Progenitor cell of endocrine pancreas (in vitro differentiated cells): ENCODE measurements at regions not wholly inside any gene's neighbourhood (a gene's known extent, or its start where the extent isn't known, plus 50 kb on each side); places are given as distances from the start of the nearest gene placed in this dataset.
"Not testable (repeated sequence)": the region's sequence is repeated elsewhere in the genome, so short reads cannot be mapped to it uniquely, and the experiment has no call there.

Experiments used
- DNase-seq: peaks from one replicate; pipeline ENCODE4 v3.0.0; 2021; ENCODE audit warnings: low spot score; ENCODE audit not compliant: unreplicated experiment
- H3K27ac Mint-ChIP-seq: 2 replicates; pipeline ENCODE4 v1.8.0; 2021; ENCODE audit warnings: mild to moderate bottlenecking, moderate library complexity, mixed read lengths
- H3K27me3 Mint-ChIP-seq: 2 replicates; pipeline ENCODE4 v1.8.0; 2021; ENCODE audit warnings: mixed read lengths
- H3K36me3 Mint-ChIP-seq: 2 replicates; pipeline ENCODE4 v1.8.0; 2022; ENCODE audit warnings: mixed read lengths; ENCODE audit not compliant: insufficient read depth
- H3K4me1 Mint-ChIP-seq: 2 replicates; pipeline ENCODE4 v1.8.0; 2021; ENCODE audit warnings: low read depth, mixed read lengths
- H3K4me3 Mint-ChIP-seq: 2 replicates; pipeline ENCODE4 v1.8.0; 2021; ENCODE audit warnings: low read depth, mild to moderate bottlenecking, moderate library complexity, mixed read lengths
- H3K9me3 Mint-ChIP-seq: 2 replicates; pipeline ENCODE4 v1.8.0; 2021; ENCODE audit warnings: low read depth, mixed read lengths
- CTCF ChIP-seq: fragments of 200-600 bp; sonication (generic); IDR thresholded peaks from one replicate; pipeline ENCODE4 v1.5.0; 2021; ENCODE audit warnings: antibody characterized with exemption, mild to moderate bottlenecking; ENCODE audit not compliant: unreplicated experiment

- H3K36me3 Mint-ChIP-seq, DNase-seq, H3K4me1 Mint-ChIP-seq, H3K27me3 Mint-ChIP-seq, H3K9me3 Mint-ChIP-seq, H3K27ac Mint-ChIP-seq, H3K4me3 Mint-ChIP-seq: not testable (repeated sequence)
Measured at GRCh38 chr13:52324831-52325230, 81.1 kb downstream of the THSD1 start.

GRCh38 chr13:52319876-52320275 lies 86.1 kb downstream of the THSD1 start:
- Mint-ChIP-seq H3K4me1 (no peaks in the 10 kb centered on the region), H3K27ac (no peak overlapping the region), H3K27me3 (peaks cover 7% of the 10 kb centered on the region), H3K4me3 (no peak overlapping the region), H3K9me3 (no peaks in the 10 kb centered on the region), H3K36me3 (no peaks in the 10 kb centered on the region)
- DNase-seq, result no peak
- no peak for TF ChIP-seq CTCF

- not testable (repeated sequence) for H3K4me1 Mint-ChIP-seq, DNase-seq, H3K36me3 Mint-ChIP-seq, H3K4me3 Mint-ChIP-seq, H3K27me3 Mint-ChIP-seq, H3K27ac Mint-ChIP-seq
- H3K9me3 Mint-ChIP-seq, result peaks cover 15% of the 10 kb centered on the region
Measured at GRCh38 chr13:52309833-52310232, 96.1 kb downstream of the THSD1 start.

GRCh38 chr13:52306336-52306735 lies 99.6 kb downstream of the THSD1 start:
- not testable (repeated sequence) for H3K4me1 Mint-ChIP-seq, DNase-seq, H3K4me3 Mint-ChIP-seq, H3K36me3 Mint-ChIP-seq, H3K27me3 Mint-ChIP-seq, H3K27ac Mint-ChIP-seq
- peaks cover 15% of the 10 kb centered on the region for H3K9me3 Mint-ChIP-seq

GRCh38 chr13:52303098-52303497 lies 102.9 kb downstream of the THSD1 start:
- not testable (repeated sequence) for H3K27ac Mint-ChIP-seq, H3K27me3 Mint-ChIP-seq, H3K9me3 Mint-ChIP-seq, H3K4me1 Mint-ChIP-seq, DNase-seq, H3K36me3 Mint-ChIP-seq, H3K4me3 Mint-ChIP-seq

GRCh38 chr13:52302688-52303087 lies 103.3 kb downstream of the THSD1 start:
- not testable (repeated sequence) for H3K27ac Mint-ChIP-seq, H3K36me3 Mint-ChIP-seq, H3K4me1 Mint-ChIP-seq, DNase-seq, H3K9me3 Mint-ChIP-seq, H3K4me3 Mint-ChIP-seq, H3K27me3 Mint-ChIP-seq

- not testable (repeated sequence) for H3K9me3 Mint-ChIP-seq, H3K27ac Mint-ChIP-seq, H3K4me3 Mint-ChIP-seq, H3K36me3 Mint-ChIP-seq, H3K4me1 Mint-ChIP-seq, DNase-seq, H3K27me3 Mint-ChIP-seq
Measured at GRCh38 chr13:52301810-52302400, 104.1 kb downstream of the THSD1 start.

GRCh38 chr13:52298079-52298661 lies 107.8 kb downstream of the THSD1 start:
- H3K27ac Mint-ChIP-seq, H3K36me3 Mint-ChIP-seq, H3K27me3 Mint-ChIP-seq, H3K9me3 Mint-ChIP-seq, DNase-seq, H3K4me3 Mint-ChIP-seq, H3K4me1 Mint-ChIP-seq: not testable (repeated sequence)

GRCh38 chr13:52288891-52289290 lies 117.1 kb downstream of the THSD1 start:
- H3K9me3 Mint-ChIP-seq, H3K36me3 Mint-ChIP-seq, H3K27ac Mint-ChIP-seq, H3K4me1 Mint-ChIP-seq, H3K4me3 Mint-ChIP-seq, DNase-seq, H3K27me3 Mint-ChIP-seq: not testable (repeated sequence)

GRCh38 chr13:52281387-52281786 lies 122.0 kb upstream of the NEK3 start:
- not testable (repeated sequence) for H3K4me3 Mint-ChIP-seq, H3K27me3 Mint-ChIP-seq, DNase-seq, H3K4me1 Mint-ChIP-seq, H3K36me3 Mint-ChIP-seq, H3K9me3 Mint-ChIP-seq, H3K27ac Mint-ChIP-seq

- H3K4me1 Mint-ChIP-seq, H3K27ac Mint-ChIP-seq, H3K9me3 Mint-ChIP-seq, H3K27me3 Mint-ChIP-seq, H3K36me3 Mint-ChIP-seq, DNase-seq, H3K4me3 Mint-ChIP-seq: not testable (repeated sequence)
Measured at GRCh38 chr13:52279408-52279807, 120.0 kb upstream of the NEK3 start.

- H3K4me1 Mint-ChIP-seq, result not testable (repeated sequence)
Measured at GRCh38 chr13:52254299-52254698, 94.9 kb upstream of the NEK3 start.

GRCh38 chr13:52240752-52241151 lies 81.4 kb upstream of the NEK3 start:
- H3K36me3 Mint-ChIP-seq, result not testable (repeated sequence)

More at GRCh38 chr13:52254299-52254698, 94.9 kb upstream of the NEK3 start:
- not testable (repeated sequence) for H3K27ac Mint-ChIP-seq, H3K27me3 Mint-ChIP-seq, DNase-seq, H3K36me3 Mint-ChIP-seq, H3K4me3 Mint-ChIP-seq, H3K9me3 Mint-ChIP-seq

More at GRCh38 chr13:52240752-52241151, 81.4 kb upstream of the NEK3 start:
- H3K27me3 Mint-ChIP-seq, H3K27ac Mint-ChIP-seq, H3K9me3 Mint-ChIP-seq, DNase-seq, H3K4me1 Mint-ChIP-seq, H3K4me3 Mint-ChIP-seq: not testable (repeated sequence)
